ENCODE measurements at regions not wholly inside any gene's neighbourhood (a gene's known extent, or its start where the extent isn't known, plus 50 kb on each side); places are given as distances from the start of the nearest gene placed in this dataset.

DNA sequence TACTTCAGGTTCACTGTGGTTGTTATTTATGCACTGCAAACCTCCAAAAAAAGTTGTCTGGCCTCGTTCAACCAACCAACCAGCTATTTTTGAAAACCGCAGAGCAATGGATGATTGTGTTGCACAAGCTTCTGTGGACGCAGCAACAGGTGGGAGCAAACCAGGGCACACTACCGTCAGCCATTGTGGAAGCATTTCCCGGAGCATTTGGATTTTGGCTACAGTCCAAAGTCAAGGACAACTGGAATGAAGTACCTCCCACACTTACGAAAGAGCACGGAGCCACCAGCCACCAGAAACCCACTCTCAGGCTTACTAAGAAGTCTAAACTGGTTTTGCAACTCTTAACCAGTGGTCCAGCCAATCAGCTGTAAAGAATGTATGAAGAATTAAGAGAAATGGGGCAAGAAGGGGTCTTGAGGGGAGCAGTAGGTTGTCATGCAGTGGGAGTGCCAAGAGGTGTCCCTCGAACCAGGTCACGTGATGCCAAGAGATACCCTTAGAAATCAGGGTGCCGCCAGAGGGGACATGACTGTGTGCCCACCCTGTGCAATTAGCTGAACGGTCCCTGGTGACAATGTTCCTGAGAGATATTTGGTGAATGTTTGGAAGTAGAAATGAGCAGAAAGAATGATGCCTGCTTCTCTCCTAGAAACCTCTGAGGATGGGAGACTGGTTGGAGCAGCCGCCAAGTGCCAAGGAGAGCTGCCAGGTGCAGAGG lies 68.9 kb upstream of the PCSK6 start:
- Histone ChIP-seq H3K27me3 (ENCODE audit: insufficient read depth, low read depth, severe bottlenecking) (peaks cover 5% of the 10 kb centered on the region), H3K9me3 (ENCODE audit: severe bottlenecking) (no peaks in the 10 kb centered on the region), H3K36me3 (no peaks in the 10 kb centered on the region), H3K4me3 (ENCODE audit: low read depth, low read length) (no peak overlapping the region), H3K27ac (no peak overlapping the region)
- DNase-seq, result no peak
- TF ChIP-seq, protein P1, sequence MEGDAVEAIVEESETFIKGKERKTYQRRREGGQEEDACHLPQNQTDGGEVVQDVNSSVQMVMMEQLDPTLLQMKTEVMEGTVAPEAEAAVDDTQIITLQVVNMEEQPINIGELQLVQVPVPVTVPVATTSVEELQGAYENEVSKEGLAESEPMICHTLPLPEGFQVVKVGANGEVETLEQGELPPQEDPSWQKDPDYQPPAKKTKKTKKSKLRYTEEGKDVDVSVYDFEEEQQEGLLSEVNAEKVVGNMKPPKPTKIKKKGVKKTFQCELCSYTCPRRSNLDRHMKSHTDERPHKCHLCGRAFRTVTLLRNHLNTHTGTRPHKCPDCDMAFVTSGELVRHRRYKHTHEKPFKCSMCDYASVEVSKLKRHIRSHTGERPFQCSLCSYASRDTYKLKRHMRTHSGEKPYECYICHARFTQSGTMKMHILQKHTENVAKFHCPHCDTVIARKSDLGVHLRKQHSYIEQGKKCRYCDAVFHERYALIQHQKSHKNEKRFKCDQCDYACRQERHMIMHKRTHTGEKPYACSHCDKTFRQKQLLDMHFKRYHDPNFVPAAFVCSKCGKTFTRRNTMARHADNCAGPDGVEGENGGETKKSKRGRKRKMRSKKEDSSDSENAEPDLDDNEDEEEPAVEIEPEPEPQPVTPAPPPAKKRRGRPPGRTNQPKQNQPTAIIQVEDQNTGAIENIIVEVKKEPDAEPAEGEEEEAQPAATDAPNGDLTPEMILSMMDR (IDR thresholded peaks at IDR 0.05; ENCODE audit: low read depth, low read length), result no peak

DNA sequence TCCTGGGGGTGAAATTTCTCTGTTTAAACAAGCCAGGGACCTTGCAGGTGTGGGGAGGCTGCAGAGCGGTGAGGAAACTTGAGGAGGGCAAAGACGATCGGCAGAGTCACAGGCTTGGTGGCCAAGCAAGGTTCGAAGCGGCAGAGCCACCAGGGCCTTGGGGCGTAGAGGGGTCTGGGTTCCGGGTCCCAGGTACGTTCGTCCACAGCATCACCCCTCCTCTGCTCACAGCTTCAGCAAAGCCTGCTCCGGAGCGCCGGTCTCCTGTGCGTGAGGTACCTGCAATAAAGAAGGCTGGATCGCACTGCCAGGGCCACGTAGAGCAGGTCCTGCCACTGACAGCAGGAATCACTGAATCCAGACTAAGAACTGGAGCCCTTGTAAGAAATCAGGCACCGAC lies 66.8 kb upstream of the PCSK6 start:
- H3K27ac ChIP-seq, result no peak overlapping the region
- H3K9me3 ChIP-seq (ENCODE audit: severe bottlenecking), result no peaks in the 10 kb centered on the region
- TF ChIP-seq, protein P1 (IDR thresholded peaks at IDR 0.05; ENCODE audit: low read depth, low read length), result no peak
- no peak overlapping the region for H3K4me3 ChIP-seq (ENCODE audit: low read depth, low read length)
- peaks cover 5% of the 10 kb centered on the region for H3K27me3 ChIP-seq (ENCODE audit: insufficient read depth, low read depth, severe bottlenecking)
- H3K36me3 ChIP-seq, result no peaks in the 10 kb centered on the region
- DNase-seq, result no peak

DNA sequence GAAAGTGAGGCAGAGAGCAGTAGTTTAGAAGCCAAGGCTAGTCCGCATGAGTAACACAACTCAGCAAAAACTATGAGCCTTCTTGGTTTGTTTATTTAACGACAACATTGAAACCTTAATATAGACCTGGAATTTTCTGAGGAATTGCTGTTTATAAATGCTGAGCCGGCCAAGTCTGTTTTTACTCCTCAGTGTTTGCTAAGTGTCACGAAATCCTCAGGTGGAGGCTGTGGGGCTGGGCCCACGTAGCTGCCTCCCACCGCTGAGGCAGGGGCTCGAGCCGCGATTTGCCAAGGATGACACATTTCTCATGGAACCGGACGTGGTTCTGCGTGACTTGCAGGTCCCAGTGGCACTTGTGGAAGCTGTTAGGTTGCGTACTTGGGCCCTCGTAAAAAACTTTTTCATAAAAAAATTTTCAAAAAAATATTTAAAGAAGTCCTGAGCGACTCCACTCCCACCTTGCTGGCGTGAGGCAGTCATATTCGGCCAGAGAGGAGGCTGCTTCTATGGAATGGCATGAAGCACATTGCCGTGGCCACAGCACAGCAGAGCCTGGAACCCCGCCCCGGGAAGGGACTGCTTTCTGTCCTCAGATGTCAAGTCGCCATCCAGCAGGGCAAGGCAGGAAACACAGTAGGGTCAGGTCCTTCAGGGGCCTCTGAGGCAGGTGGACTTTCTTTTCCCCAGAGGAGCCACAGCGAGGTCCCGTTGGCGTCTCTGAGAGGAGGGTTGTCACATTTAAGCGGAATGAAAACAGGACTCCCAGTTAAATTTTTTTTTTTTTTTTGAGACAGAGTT lies 64.8 kb upstream of the PCSK6 start:
- TF ChIP-seq, protein P1 (IDR thresholded peaks at IDR 0.05; ENCODE audit: low read depth, low read length), result no peak
- H3K4me3 ChIP-seq (ENCODE audit: low read depth, low read length), result no peak overlapping the region
- H3K27ac ChIP-seq, result no peak overlapping the region
- DNase-seq, result no peak
- no peaks in the 10 kb centered on the region for H3K36me3 ChIP-seq
- H3K27me3 ChIP-seq (ENCODE audit: insufficient read depth, low read depth, severe bottlenecking), result no peaks in the 10 kb centered on the region
- H3K9me3 ChIP-seq (ENCODE audit: severe bottlenecking), result no peaks in the 10 kb centered on the region

DNA sequence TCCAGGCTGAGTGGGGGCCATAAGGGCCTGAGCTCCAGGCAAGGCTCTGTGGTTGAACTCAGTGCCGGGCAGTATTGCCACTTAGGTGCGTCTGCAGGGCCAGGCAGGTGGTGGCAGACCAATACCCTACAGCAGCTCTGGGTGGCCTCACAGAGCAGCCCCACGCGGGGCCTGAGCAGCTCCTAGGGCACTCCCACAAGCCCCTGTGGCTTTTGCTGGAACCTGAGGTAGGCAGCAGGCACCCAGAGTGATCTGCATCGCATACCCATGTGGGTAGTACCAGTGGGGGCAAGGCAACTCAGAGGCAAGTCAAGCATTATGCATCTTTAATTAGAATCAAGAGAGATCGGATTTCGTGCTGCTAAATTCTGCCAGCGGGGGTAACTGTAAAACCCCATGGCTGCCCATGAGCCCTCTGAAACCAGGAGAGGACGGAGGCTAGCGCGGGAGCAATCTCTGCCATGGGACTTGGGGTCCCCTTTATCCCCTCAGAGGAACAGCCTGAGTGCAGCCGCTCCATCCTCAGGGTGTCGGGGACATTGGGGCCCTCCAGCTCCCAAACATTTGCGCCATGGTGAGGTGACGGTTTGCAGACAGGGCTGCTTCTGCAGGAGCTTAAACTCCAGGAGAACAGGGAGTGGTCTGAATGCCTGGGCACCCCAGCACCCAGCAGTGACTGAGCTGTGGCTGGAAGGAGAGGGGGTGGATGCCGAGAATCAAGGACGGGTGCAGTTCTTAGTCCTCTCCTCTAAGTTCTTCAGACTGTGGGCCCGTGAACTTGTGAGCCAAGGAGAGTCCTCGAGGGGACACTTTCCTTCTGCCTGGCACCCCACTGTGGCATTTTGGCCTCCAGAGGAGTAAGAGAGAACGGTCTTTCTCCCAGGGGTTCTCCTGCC lies 62.4 kb upstream of the PCSK6 start:
- Histone ChIP-seq H3K4me3 (ENCODE audit: low read depth, low read length) (no peak overlapping the region), H3K9me3 (ENCODE audit: severe bottlenecking) (no peaks in the 10 kb centered on the region), H3K36me3 (no peaks in the 10 kb centered on the region), H3K27ac (no peak overlapping the region), H3K27me3 (ENCODE audit: insufficient read depth, low read depth, severe bottlenecking) (no peaks in the 10 kb centered on the region)
- TF ChIP-seq, protein P1 (IDR thresholded peaks at IDR 0.05; ENCODE audit: low read depth, low read length), result no peak
- DNase-seq, result no peak

GRCh38 chr15:101550124-101550523 lies 60.6 kb upstream of the PCSK6 start:
- TF ChIP-seq, protein P1 (IDR thresholded peaks at IDR 0.05; ENCODE audit: low read depth, low read length), result no peak
- H3K27ac ChIP-seq, result no peak overlapping the region
- no peak for DNase-seq
- H3K36me3 ChIP-seq, result no peaks in the 10 kb centered on the region
- H3K9me3 ChIP-seq (ENCODE audit: severe bottlenecking), result no peaks in the 10 kb centered on the region
- no peak overlapping the region for H3K4me3 ChIP-seq (ENCODE audit: low read depth, low read length)
- H3K27me3 ChIP-seq (ENCODE audit: insufficient read depth, low read depth, severe bottlenecking), result no peaks in the 10 kb centered on the region
